T1000 (cell line): ENCODE measurements at regions not wholly inside any gene's neighbourhood (a gene's known extent, or its start where the extent isn't known, plus 50 kb on each side); places are given as distances from the start of the nearest gene placed in this dataset.

Experiments used
- DNase-seq: peaks from one replicate; lab custom pipeline; 2025; ENCODE audit warnings: mixed read lengths; lab: John Stamatoyannopoulos, UW

- DNase-seq, result no peak
Observed at GRCh38 chr6:168722397-168722796, 281.4 kb downstream of the SMOC2 start.

DNA sequence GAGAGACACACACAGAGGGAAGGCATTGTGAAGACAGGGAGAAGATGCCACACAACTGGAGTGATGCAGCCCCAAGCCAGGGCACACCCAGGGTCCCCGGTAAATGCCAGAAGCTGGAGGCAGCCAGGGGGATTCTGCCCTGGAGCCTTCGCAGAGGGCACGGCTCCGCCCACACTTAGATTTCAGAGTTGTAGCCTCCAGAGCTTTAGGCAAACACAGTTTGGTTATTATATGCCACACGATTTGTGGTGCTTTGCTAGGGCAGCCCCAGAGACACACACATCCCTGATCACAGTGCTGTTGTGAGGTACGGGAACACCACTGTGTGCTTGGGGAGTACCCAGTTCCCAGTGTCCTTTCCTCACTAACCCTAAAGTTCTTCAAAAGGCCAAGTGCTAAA lies 280.6 kb downstream of the SMOC2 start:
- DNase-seq, result no peak

DNA sequence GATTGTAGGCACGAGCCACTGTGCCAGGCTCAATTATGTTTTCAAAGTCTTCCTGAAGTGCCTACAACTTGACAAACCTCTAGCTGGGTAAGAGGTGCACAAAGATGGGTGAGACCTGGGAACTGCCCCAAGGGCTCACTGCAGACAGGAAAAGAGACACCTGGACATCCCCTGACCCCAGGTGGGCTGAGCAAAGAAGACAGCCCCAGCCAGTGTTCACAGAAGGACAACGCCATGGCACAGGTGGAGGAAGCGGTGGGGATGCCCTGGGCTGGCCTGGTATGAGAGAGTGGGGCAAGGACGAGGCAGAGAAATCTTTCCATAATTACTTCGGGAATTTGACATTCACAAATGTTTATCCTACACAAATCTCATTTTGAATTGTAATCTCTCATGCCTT lies 278.9 kb downstream of the SMOC2 start:
- no peak for DNase-seq

DNA sequence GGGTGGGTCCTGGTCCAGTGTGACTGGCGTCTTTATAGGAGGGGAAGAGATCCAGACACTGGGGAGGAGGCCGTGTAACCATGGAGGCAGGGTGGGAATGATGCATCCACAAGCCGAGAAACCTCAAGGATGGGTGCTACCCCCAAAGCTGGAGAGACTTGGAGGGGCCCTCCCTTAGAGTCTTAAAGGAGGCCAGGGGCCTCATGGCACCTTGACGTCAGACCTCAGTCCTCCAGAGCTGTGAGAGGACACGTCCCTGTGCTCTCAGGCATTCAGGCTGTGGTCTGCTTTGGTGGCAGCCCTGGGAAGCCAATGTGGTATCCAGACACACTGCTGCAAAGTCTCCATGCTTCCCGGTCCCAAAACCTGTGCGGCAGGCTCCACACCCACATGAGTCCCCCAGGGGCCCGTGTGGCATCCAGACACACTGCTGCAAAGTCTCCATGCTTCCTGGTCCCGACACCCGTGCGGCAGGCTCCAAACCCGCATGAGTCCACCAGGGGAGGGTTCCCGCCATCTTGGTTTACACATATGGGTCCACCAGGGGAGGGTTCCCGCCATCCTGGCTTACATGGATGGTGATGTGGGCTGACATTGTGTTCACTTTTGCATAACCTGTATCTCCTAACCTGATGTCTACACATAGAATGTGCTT lies 278.0 kb downstream of the SMOC2 start:
- no peak for DNase-seq
